ENCODE measurements at regions not wholly inside any gene's neighbourhood (a gene's known extent, or its start where the extent isn't known, plus 50 kb on each side); places are given as distances from the start of the nearest gene placed in this dataset.

GRCh38 chr7:97293031-97293430 lies 175.5 kb downstream of the SDHAF3 start (continued):
- TF ChIP-seq CTCF (CRISPR knock-in tag; IDR thresholded peaks at IDR 0.05) (no peak), HMGXB4 (CRISPR knock-in tag; IDR thresholded peaks at IDR 0.05; ENCODE audit: borderline replicate concordance in 1 of 2, low read depth in 1 of 2) (no peak)

- H3K27ac ChIP-seq (ENCODE audit: extremely low read length, insufficient read depth, low read length) = no peak overlapping the region
- BruUV-seq (replicated peaks) = no TSS peak
- H4K20me1 ChIP-seq (ENCODE audit: insufficient read depth, low read length) = no peaks in the 10 kb centered on the region
- no peak overlapping the region for H3K9ac ChIP-seq (ENCODE audit: insufficient read depth, low read depth, low read length)
- H3K36me3 ChIP-seq (replicated peaks in 1 of 2; ENCODE audit: control insufficient read depth in 1 of 2, insufficient read depth in 2 of 2, low read length in 2 of 2) = no peaks in the 10 kb centered on the region
- peak; percentile 60 for TF ChIP-seq NFE2L2 (IDR thresholded peaks at IDR 0.05; ENCODE audit: low read length)
- TF ChIP-seq ELF4 (CRISPR knock-in tag; IDR thresholded peaks at IDR 0.05; ENCODE audit: borderline replicate concordance) = no peak
- no peak for TF ChIP-seq GPN1 (CRISPR knock-in tag; IDR thresholded peaks at IDR 0.05; ENCODE audit: borderline replicate concordance)
- no peak for TF ChIP-seq ZNF451 (CRISPR knock-in tag; IDR thresholded peaks at IDR 0.05)
- ATAC-seq = no peak
- CTCF ChIA-PET (ENCODE audit: low intra/inter-chr PET ratio, low total read pairs) = no interaction called here
- H3K9me3 ChIP-seq (ENCODE audit: low read length) = no peaks in the 10 kb centered on the region
- H2AFZ ChIP-seq (ENCODE audit: low read length) = no peak overlapping the region
- no peak for DNase-seq (ENCODE audit: low spot score)
- no peaks in the 10 kb centered on the region for H3K27me3 ChIP-seq (ENCODE audit: control insufficient read depth in 1 of 2, insufficient read depth in 2 of 2, low read length in 2 of 2)
- 31% methylated on average over 2 of the region's 2 CpGs for WGBS (ENCODE audit: low lambda C conversion rate)
- intact Hi-C loops (cut with micrococcal nuclease; ENCODE audit: unreplicated experiment) = no loop called here
- POLR2A ChIA-PET = no interaction called here
- H3K4me2 ChIP-seq (ENCODE audit: low read depth, low read length) = no peak overlapping the region
- H3K4me3 ChIP-seq (replicated peaks in 1 of 3; ENCODE audit: insufficient read depth in 1 of 3, low read depth in 2 of 3, low read length in 3 of 3) = no peak overlapping the region
- in situ Hi-C loops (cut with HindIII; ENCODE audit: extremely low pct_ligation_motif_present, low pct_unique_long_range_greater_than_20kb) = no loop called here
- FAIRE-seq = no peak
- no peaks in the 10 kb centered on the region for H3K4me1 ChIP-seq (ENCODE audit: insufficient read depth, low read length)
- no peaks in the 10 kb centered on the region for H3K79me2 ChIP-seq (ENCODE audit: insufficient read depth, low read length)
Observed at GRCh38 chr7:97298561-97298960, 181.1 kb downstream of the SDHAF3 start.

Data from HepG2 (cell line).